Type B pancreatic cell (in vitro differentiated cells): ENCODE measurements at regions not wholly inside any gene's neighbourhood (a gene's known extent, or its start where the extent isn't known, plus 50 kb on each side); places are given as distances from the start of the nearest gene placed in this dataset.
A peak's percentile ranks its signal among the peaks of the same experiment; 100 is the strongest.

Experiments
- DNase-seq: peaks from one replicate; pipeline ENCODE4 v3.0.0; 2021; ENCODE audit warnings: mixed read lengths; ENCODE audit not compliant: unreplicated experiment; ENCODE audit errors: extremely low spot score
- H3K27ac Mint-ChIP-seq: 2 replicates; pipeline ENCODE4 v1.8.0; 2021; ENCODE audit warnings: mild to moderate bottlenecking, mixed read lengths
- H3K27me3 Mint-ChIP-seq: 2 replicates; pipeline ENCODE4 v1.8.0; 2021; ENCODE audit warnings: mixed read lengths
- H3K36me3 Mint-ChIP-seq: 2 replicates; pipeline ENCODE4 v1.8.0; 2021; ENCODE audit warnings: mixed read lengths
- H3K4me1 Mint-ChIP-seq: one replicate; pipeline ENCODE4 v1.8.0; 2021; ENCODE audit warnings: mixed read lengths; ENCODE audit not compliant: unreplicated experiment
- H3K4me3 Mint-ChIP-seq: 2 replicates; pipeline ENCODE4 v1.8.0; 2021; ENCODE audit warnings: mild to moderate bottlenecking, mixed read lengths
- H3K9me3 Mint-ChIP-seq: 2 replicates; pipeline ENCODE4 v1.8.0; 2021; ENCODE audit warnings: mixed read lengths
- CTCF ChIP-seq: fragments of 200-600 bp; sonication (generic); conservative IDR thresholded peaks from 2 replicates; pipeline ENCODE4 v1.5.0; 2021; ENCODE audit warnings: antibody characterized with exemption, mild to moderate bottlenecking

DNA sequence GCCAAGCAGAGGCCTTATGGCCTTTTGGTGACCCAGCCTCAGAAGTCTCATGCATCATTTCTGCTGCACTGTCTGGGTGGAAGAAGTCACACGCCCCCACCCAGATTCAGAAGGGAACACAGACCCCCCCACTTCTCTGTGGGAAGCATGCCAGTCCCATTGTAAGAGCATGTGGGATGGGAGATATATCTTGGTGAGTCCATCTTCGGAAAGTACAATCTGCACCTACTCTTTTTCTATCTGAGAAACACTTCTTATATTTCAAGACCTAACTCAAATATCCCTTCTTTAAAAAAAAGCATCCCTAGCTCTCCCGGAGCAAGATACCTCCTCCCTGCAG is 159.6 kb upstream of the FGGY start:
- peaks cover 42% of the 10 kb centered on the region for H3K4me1 Mint-ChIP-seq
- H3K36me3 Mint-ChIP-seq, result no peaks in the 10 kb centered on the region
- H3K4me3 Mint-ChIP-seq, result no peak overlapping the region
- no peaks in the 10 kb centered on the region for H3K9me3 Mint-ChIP-seq
- H3K27me3 Mint-ChIP-seq, result no peaks in the 10 kb centered on the region
- no peak for DNase-seq
- TF ChIP-seq CTCF, result no peak
- no peak overlapping the region for H3K27ac Mint-ChIP-seq

GRCh38 chr1:59137968-59138367 is 158.9 kb upstream of the FGGY start:
- Mint-ChIP-seq H3K9me3 (no peaks in the 10 kb centered on the region), H3K27ac (no peak overlapping the region), H3K27me3 (no peaks in the 10 kb centered on the region), H3K36me3 (no peaks in the 10 kb centered on the region), H3K4me1 (peaks cover 42% of the 10 kb centered on the region), H3K4me3 (no peak overlapping the region)
- no peak for DNase-seq
- no peak for TF ChIP-seq CTCF

GRCh38 chr1:59138402-59138801 is 158.5 kb upstream of the FGGY start:
- Mint-ChIP-seq H3K4me1 (peaks cover 42% of the 10 kb centered on the region), H3K9me3 (no peaks in the 10 kb centered on the region), H3K27ac (no peak overlapping the region), H3K36me3 (no peaks in the 10 kb centered on the region), H3K4me3 (no peak overlapping the region), H3K27me3 (no peaks in the 10 kb centered on the region)
- no peak for DNase-seq
- no peak for TF ChIP-seq CTCF

- no peak for TF ChIP-seq CTCF
- no peak for DNase-seq
- Mint-ChIP-seq H3K36me3 (no peaks in the 10 kb centered on the region), H3K9me3 (no peaks in the 10 kb centered on the region), H3K27me3 (no peaks in the 10 kb centered on the region), H3K4me3 (no peak overlapping the region), H3K27ac (peak overlapping the region; percentile 47), H3K4me1 (peaks cover 46% of the 10 kb centered on the region)
Measured at GRCh38 chr1:59139396-59139795, 157.5 kb upstream of the FGGY start.

DNA sequence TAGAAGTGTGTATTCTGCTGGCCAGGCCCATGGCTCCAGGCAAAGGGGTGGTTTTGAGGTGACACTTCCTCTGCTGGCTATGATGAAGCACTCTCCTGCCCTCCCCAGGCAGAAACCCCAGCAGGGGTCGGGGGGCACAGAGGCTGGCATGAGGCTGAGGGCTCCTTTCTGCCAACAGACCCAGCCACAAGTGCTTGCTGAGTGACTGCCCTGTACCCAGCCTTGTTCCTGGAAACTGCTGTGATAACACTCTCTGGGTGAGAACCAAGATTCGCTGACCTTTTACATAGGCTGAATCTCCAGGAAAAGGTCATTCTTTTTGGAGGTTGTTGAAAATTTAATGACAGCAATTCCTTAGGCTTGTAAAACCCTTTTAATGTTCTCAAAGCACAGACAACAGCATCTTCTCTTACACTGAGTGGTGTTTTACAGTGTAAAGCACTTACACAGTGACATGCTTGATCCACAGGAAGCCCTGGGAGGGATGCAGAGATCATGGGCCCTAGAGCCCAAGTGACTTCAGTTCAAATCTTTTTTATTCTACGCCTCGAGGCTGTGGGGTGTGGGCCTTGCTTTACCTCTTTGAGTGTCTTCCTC is 155.5 kb upstream of the FGGY start:
- H3K9me3 Mint-ChIP-seq, result no peaks in the 10 kb centered on the region
- H3K36me3 Mint-ChIP-seq, result no peaks in the 10 kb centered on the region
- peaks cover 3% of the 10 kb centered on the region for H3K27me3 Mint-ChIP-seq
- DNase-seq, result no peak
- H3K27ac Mint-ChIP-seq, result no peak overlapping the region
- TF ChIP-seq CTCF, result no peak
- peaks cover 53% of the 10 kb centered on the region for H3K4me1 Mint-ChIP-seq
- H3K4me3 Mint-ChIP-seq, result no peak overlapping the region
